NB4 (cell line): ENCODE measurements at regions not wholly inside any gene's neighbourhood (a gene's known extent, or its start where the extent isn't known, plus 50 kb on each side); places are given as distances from the start of the nearest gene placed in this dataset.

Experiments used
- MYC ChIP-seq: IDR thresholded peaks from 2 replicates; pipeline ENCODE4 v1.6.1; 2011; ENCODE audit warnings: low read depth, low read length
- POLR2A ChIP-seq: IDR thresholded peaks from 2 replicates; pipeline ENCODE4 v1.6.1; 2011; ENCODE audit warnings: mild to moderate bottlenecking; ENCODE audit not compliant: insufficient read length; ENCODE audit errors: extremely low read depth
- TF ChIP-seq, protein P1 (sequence below): IDR thresholded peaks from one replicate; pipeline ENCODE4 v1.5.1; 2012; ENCODE audit warnings: low read depth, low read length
- TF ChIP-seq, protein P2 (sequence below): IDR thresholded peaks from 2 replicates; pipeline ENCODE4 v1.6.1; 2011; ENCODE audit warnings: low read depth, low read length

DNA sequence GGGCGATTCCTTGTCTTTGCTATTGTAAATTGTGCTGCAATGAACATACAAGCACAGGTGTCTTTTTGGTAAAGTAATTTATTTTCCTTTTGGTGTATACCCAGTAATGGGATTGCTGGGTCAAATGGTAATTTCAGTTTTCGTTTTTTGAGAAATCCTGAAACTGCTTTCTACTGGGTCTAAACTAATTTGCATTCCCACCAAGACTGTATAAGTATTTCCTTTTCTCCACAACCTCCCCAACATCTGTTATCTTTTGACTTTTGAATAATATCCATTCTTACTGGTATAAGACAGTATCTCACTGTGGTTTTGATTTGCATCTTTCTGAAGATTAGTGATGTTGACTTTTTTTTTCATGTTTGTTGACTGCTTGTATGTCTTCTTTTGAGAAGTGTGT is 2506.0 kb downstream of the PCDH7 start:
- TF ChIP-seq, protein P1, sequence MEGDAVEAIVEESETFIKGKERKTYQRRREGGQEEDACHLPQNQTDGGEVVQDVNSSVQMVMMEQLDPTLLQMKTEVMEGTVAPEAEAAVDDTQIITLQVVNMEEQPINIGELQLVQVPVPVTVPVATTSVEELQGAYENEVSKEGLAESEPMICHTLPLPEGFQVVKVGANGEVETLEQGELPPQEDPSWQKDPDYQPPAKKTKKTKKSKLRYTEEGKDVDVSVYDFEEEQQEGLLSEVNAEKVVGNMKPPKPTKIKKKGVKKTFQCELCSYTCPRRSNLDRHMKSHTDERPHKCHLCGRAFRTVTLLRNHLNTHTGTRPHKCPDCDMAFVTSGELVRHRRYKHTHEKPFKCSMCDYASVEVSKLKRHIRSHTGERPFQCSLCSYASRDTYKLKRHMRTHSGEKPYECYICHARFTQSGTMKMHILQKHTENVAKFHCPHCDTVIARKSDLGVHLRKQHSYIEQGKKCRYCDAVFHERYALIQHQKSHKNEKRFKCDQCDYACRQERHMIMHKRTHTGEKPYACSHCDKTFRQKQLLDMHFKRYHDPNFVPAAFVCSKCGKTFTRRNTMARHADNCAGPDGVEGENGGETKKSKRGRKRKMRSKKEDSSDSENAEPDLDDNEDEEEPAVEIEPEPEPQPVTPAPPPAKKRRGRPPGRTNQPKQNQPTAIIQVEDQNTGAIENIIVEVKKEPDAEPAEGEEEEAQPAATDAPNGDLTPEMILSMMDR: no peak
- TF ChIP-seq POLR2A (no peak), MYC (no peak)
- TF ChIP-seq, protein P2, sequence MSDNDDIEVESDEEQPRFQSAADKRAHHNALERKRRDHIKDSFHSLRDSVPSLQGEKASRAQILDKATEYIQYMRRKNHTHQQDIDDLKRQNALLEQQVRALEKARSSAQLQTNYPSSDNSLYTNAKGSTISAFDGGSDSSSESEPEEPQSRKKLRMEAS: no peak
